ENCODE measurements at regions not wholly inside any gene's neighbourhood (a gene's known extent, or its start where the extent isn't known, plus 50 kb on each side); places are given as distances from the start of the nearest gene placed in this dataset.
"Not testable (repeated sequence)": the region's sequence is repeated elsewhere in the genome, so short reads cannot be mapped to it uniquely, and the experiment has no call there.

DNA sequence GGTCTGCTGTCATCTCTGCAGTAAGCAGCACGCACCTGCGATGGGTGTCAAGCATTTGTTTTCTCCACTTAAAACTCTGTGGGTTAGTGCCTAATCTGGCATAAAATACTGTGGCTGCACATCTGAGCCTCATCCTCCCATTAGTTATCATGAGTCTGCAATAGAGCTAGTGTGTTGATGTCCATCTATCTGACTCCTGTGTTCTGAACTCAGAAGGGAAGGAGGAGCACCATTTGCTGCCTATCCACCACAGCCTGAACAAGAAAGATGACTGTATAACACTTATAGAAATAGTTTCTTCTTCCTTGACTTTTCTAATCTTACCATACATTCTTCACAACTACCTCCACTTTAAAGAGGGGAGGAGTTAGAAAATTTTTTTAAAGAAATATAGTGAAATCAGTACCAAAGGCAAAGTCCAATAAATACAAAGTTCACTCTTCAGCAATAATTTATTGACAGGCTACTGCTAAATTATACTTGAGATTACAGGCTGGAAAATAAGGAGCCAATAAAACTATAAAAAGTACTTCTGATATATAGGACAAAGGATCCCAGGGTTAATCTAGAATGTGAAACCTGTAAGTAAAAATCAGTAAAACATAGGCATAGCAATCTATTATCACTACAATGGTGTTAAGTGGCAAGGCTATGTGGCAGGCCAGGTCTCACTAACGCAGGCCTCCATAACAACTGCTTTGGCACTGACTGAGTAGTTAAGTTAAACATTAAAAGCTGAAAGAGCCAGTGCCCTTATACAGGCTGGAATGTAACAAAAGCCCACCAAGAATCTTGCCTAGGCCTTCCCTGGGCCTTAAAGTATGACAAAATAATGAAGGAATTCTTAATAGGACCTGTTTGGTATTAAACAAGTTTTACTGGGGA is 70.2 kb downstream of the LGALS9C start:
- H3K27me3 ChIP-seq (replicated peaks; ENCODE audit: control insufficient read depth, insufficient read depth, low read length); H3K9me3 ChIP-seq (ENCODE audit: control insufficient read depth, low read length); DNase-seq (ENCODE audit: low read depth): not testable (repeated sequence)

DNA sequence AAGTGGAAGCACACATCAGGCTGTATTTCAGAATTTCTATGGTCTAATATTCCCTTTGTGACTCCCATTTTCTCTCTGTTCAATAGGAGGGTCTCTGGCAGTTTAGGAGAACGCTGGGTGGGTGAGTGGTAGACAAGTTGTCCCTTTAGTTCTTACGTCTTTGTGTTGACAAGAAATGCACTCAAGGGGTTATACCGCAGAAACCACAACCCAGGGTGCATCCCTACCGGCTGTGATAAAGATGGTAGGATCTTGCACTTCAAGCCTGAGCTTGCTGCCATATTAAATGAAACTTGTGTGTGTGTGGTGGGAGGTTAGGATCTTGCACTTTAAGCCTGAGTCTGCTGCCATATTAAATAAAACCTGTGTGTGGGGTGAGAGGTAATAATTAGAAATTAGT is 80.5 kb downstream of the LGALS9C start:
- H3K4me1 ChIP-seq (ENCODE audit: control insufficient read depth, insufficient read depth, low read length); H3K9ac ChIP-seq (ENCODE audit: low read length); DNase-seq (ENCODE audit: low read depth); H3K27me3 ChIP-seq (replicated peaks; ENCODE audit: control insufficient read depth, insufficient read depth, low read length); H3K4me3 ChIP-seq (ENCODE audit: low read length); H3K36me3 ChIP-seq (ENCODE audit: control insufficient read depth, insufficient read depth, low read length, severe bottlenecking); H3K9me3 ChIP-seq (ENCODE audit: control insufficient read depth, low read length): not testable (repeated sequence)

More for the DNA sequence above, 70.2 kb downstream of the LGALS9C start:
- H3K4me3 ChIP-seq (ENCODE audit: low read length); H3K4me1 ChIP-seq (ENCODE audit: control insufficient read depth, insufficient read depth, low read length); H3K9ac ChIP-seq (ENCODE audit: low read length); H3K36me3 ChIP-seq (ENCODE audit: control insufficient read depth, insufficient read depth, low read length, severe bottlenecking): not testable (repeated sequence)

DNA sequence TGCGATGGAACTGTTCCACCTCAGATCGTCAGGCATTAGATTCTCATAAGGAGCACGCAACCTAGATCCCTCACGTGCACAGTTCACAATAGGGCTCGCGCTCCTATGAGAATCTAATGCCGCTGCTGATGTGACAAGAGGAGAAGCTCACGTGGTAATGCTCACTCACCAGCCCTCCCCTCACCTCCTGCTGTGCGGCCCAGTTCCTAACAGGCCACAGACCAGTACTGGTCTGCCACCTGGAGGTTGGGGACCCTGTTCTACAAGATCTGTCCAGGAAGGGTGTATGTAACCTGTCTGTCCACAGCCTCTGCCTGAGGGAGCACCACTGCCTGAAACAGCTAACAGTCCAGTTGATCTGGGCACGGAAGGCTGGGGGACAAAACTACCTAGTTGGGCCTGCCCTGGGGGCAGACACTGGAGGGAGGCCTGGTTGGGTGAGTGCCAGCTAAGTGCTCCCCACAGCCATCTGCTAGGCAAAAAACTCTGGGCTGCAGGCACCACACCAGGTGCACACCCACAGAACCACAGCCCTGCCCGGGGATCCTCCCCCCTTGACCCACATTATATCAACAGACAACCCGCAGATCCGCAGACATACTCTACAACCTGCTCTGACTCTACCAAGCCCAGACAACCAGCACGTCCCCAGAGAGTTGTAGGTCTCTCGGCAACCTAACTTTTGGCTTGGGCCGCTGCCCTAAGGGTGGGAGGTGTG is 80.7 kb downstream of the TBC1D28 start:
- H3K9ac ChIP-seq (ENCODE audit: low read length); H3K36me3 ChIP-seq (ENCODE audit: control insufficient read depth, insufficient read depth, low read length, severe bottlenecking); H3K4me3 ChIP-seq (ENCODE audit: low read length); H3K4me1 ChIP-seq (ENCODE audit: control insufficient read depth, insufficient read depth, low read length); H3K9me3 ChIP-seq (ENCODE audit: control insufficient read depth, low read length); H3K27me3 ChIP-seq (replicated peaks; ENCODE audit: control insufficient read depth, insufficient read depth, low read length); DNase-seq (ENCODE audit: low read depth): not testable (repeated sequence)

DNA sequence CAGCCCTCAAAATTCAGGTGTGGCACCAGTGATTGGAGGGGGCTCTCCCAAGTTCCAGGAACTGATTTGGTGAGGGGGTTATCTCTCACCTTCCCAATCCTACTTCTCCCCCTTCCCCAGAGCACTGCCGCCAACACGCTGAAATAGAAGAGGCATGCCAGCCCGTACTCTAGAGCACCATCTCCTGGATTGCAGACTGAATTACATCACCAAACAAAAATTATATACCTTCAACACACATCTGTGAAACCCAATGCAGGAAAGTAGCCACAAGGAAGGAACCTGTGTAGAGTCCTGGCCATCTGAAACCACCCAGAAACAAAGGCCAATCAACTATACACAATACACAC is 80.1 kb downstream of the TBC1D28 start:
- not testable (repeated sequence) for H3K4me1 ChIP-seq (ENCODE audit: control insufficient read depth, insufficient read depth, low read length); H3K36me3 ChIP-seq (ENCODE audit: control insufficient read depth, insufficient read depth, low read length, severe bottlenecking); H3K9me3 ChIP-seq (ENCODE audit: control insufficient read depth, low read length); H3K27me3 ChIP-seq (replicated peaks; ENCODE audit: control insufficient read depth, insufficient read depth, low read length)
- peak overlapping the region; percentile 33 for H3K4me3 ChIP-seq (ENCODE audit: low read length)
- DNase-seq (ENCODE audit: low read depth): peak; percentile 12
- H3K9ac ChIP-seq (ENCODE audit: low read length): peak overlapping the region; percentile 62

DNA sequence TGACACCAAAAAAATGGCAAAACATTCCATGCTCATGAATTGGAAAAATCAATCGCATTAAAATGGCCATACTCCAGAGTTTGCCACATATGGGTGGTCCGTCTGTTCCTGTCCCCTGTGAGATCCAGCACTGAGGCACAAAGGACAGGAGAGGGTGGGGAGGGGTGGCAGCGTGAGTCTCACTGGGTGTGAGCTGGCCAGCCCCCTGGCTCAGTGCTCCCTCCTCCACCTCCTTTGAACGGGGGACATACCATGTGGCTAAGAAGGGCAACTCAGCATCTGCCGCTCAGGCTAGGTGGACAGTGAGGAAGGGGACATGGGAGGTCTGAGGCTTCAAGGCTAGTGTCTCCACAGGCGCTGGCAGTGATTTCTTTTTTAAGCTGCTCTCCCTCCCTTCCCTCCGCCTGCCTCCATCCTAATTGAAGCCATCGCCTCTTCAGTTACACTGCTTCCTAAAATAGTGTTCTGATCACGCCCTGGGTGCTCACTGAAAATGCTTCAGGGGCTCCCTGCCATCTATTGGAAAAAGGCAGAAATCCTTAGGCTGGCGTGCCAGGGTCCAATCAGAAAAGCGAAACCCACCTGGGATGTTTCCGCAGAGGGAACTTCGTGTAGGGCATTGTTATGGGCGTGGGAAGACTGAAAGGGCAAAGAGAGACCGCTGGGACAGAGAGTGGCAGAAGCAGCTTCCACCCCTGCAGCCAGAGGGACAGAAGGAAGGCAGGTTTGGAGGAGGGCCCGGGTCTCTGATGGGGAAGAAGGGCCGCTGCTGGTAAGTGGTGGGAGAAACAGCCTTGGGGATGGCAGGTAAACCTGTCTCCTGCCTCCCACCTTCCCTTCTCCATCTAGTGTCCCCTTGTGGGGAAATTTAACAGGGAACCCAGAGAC is 75.8 kb downstream of the TBC1D28 start:
- H3K9me3 ChIP-seq (ENCODE audit: control insufficient read depth, low read length); DNase-seq (ENCODE audit: low read depth); H3K4me1 ChIP-seq (ENCODE audit: control insufficient read depth, insufficient read depth, low read length); H3K36me3 ChIP-seq (ENCODE audit: control insufficient read depth, insufficient read depth, low read length, severe bottlenecking); H3K4me3 ChIP-seq (ENCODE audit: low read length); H3K9ac ChIP-seq (ENCODE audit: low read length); H3K27me3 ChIP-seq (replicated peaks; ENCODE audit: control insufficient read depth, insufficient read depth, low read length): not testable (repeated sequence)

DNA sequence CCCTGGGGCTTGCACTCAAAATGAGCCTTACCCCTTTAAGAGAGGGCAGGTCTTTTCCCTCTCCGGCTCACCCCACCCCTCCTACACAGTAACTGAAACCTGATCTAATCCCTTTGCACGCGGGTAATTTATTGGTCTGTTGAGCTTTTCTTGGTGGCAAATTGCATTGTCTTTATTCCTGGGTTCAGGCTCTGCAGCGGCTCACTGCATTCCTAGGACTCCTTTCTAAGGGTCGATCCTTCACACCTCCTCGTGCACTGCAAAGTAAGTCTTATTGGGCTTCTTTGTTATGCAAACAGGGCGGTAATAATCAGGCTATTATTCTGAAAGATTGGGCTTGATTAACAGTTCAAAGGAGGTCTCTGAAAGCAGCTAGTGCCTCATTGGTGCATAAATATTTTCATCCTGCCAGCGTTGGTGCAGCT is 74.7 kb downstream of the TBC1D28 start:
- not testable (repeated sequence) for H3K27me3 ChIP-seq (replicated peaks; ENCODE audit: control insufficient read depth, insufficient read depth, low read length); H3K9me3 ChIP-seq (ENCODE audit: control insufficient read depth, low read length); H3K9ac ChIP-seq (ENCODE audit: low read length); H3K4me1 ChIP-seq (ENCODE audit: control insufficient read depth, insufficient read depth, low read length); H3K4me3 ChIP-seq (ENCODE audit: low read length); DNase-seq (ENCODE audit: low read depth); H3K36me3 ChIP-seq (ENCODE audit: control insufficient read depth, insufficient read depth, low read length, severe bottlenecking)

DNA sequence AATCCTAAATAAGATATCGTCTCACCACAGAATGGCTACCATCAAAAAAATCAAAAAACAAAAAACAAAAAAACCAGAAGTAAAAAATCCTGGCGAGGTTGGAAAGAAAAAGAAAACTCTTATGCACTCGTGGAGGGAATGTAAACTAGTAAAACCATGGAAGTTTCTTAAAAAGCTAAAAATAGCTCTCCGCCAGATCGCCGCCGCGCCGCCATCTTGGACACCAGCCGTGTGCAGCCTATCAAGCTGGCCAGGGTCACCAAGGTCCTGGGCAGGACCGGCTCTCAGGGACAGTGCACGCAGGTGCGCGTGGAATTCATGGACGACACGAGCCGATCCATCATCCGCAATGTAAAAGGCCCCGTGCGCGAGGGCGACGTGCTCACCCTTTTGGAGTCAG is 71.7 kb downstream of the TBC1D28 start:
- H3K9ac ChIP-seq (ENCODE audit: low read length); H3K4me3 ChIP-seq (ENCODE audit: low read length); DNase-seq (ENCODE audit: low read depth); H3K27me3 ChIP-seq (replicated peaks; ENCODE audit: control insufficient read depth, insufficient read depth, low read length); H3K4me1 ChIP-seq (ENCODE audit: control insufficient read depth, insufficient read depth, low read length); H3K9me3 ChIP-seq (ENCODE audit: control insufficient read depth, low read length); H3K36me3 ChIP-seq (ENCODE audit: control insufficient read depth, insufficient read depth, low read length, severe bottlenecking): not testable (repeated sequence)

DNA sequence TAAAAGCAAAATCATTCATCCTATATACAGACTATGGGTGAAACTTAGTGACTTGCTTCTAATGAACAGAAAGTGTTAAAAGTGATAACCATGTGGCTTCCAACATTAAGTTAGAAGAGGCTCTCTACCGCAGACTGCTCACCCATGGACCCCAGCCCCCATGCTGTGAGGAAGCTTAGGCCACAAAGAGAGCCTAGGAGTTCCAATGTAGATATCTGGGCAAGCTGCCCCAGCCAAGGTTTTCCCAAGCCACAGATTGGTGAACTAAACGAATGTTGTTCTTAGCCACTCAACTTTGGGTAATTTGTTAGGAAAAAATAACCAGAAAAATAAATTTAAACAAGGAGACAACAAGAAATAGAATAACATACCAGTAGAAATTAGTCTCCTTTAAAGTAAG is 70.1 kb downstream of the TBC1D28 start:
- not testable (repeated sequence) for H3K27me3 ChIP-seq (replicated peaks; ENCODE audit: control insufficient read depth, insufficient read depth, low read length)

More for the DNA sequence above, 70.1 kb downstream of the TBC1D28 start:
- H3K9ac ChIP-seq (ENCODE audit: low read length); H3K9me3 ChIP-seq (ENCODE audit: control insufficient read depth, low read length); H3K4me3 ChIP-seq (ENCODE audit: low read length); H3K4me1 ChIP-seq (ENCODE audit: control insufficient read depth, insufficient read depth, low read length); DNase-seq (ENCODE audit: low read depth); H3K36me3 ChIP-seq (ENCODE audit: control insufficient read depth, insufficient read depth, low read length, severe bottlenecking): not testable (repeated sequence)

All from adipocyte (in vitro differentiated cells).